Smooth muscle cell (in vitro differentiated cells): ENCODE measurements at regions not wholly inside any gene's neighbourhood (a gene's known extent, or its start where the extent isn't known, plus 50 kb on each side); places are given as distances from the start of the nearest gene placed in this dataset.

ENCODE experiments used
- DNase-seq: peaks from one replicate; lab custom pipeline; 2025; ENCODE audit not compliant: unreplicated experiment; lab: John Stamatoyannopoulos, UW
- H2AFZ ChIP-seq: fragments of 200-600 bp; sonication (generic); 2 replicates; pipeline ENCODE4 v1.6.0; 2016; ENCODE audit warnings: antibody characterized with exemption, low read depth, mild to moderate bottlenecking
- H3F3A ChIP-seq: fragments of 200-600 bp; sonication (generic); 2 replicates; pipeline ENCODE4 v1.6.0; 2017; ENCODE audit warnings: antibody characterized with exemption, low read depth
- H3K27ac ChIP-seq: fragments of 200-600 bp; sonication (generic); 2 replicates; pipeline ENCODE4 v1.5.1; 2016; ENCODE audit warnings: low read depth, mild to moderate bottlenecking
- H3K27me3 ChIP-seq: fragments of 200-600 bp; sonication (generic); 2 replicates; pipeline ENCODE4 v1.6.1; 2016; ENCODE audit warnings: low read depth, mild to moderate bottlenecking
- H3K36me3 ChIP-seq: fragments of 200-600 bp; sonication (generic); 2 replicates; pipeline ENCODE4 v1.5.1; 2016; ENCODE audit warnings: low read depth
- H3K4me1 ChIP-seq: fragments of 200-600 bp; sonication (generic); 2 replicates; pipeline ENCODE4 v1.5.1; 2016; ENCODE audit warnings: low read depth
- H3K4me2 ChIP-seq: fragments of 200-600 bp; sonication (generic); 2 replicates; pipeline ENCODE4 v1.6.0; 2016; ENCODE audit warnings: mild to moderate bottlenecking
- H3K4me3 ChIP-seq: fragments of 200-600 bp; sonication (generic); 2 replicates; pipeline ENCODE4 v1.5.1; 2016; ENCODE audit warnings: mild to moderate bottlenecking
- H3K79me2 ChIP-seq: fragments of 200-600 bp; sonication (generic); 2 replicates; pipeline ENCODE4 v1.6.0; 2016; ENCODE audit warnings: low read depth, mild to moderate bottlenecking
- H3K9ac ChIP-seq: fragments of 200-600 bp; sonication (generic); 2 replicates; pipeline ENCODE4 v1.6.0; 2016; ENCODE audit warnings: low read depth
- H3K9me3 ChIP-seq: fragments of 200-600 bp; sonication (generic); replicated peaks from 2 replicates; pipeline ENCODE4 v1.5.1; 2016; ENCODE audit warnings: low read depth
- H4K20me1 ChIP-seq: fragments of 200-600 bp; sonication (generic); 2 replicates; pipeline ENCODE4 v1.6.0; 2016; ENCODE audit warnings: low read depth
- CTCF ChIP-seq: fragments of 200-600 bp; sonication (generic); IDR thresholded peaks from 2 replicates; pipeline ENCODE4 v1.5.1; 2017; ENCODE audit warnings: borderline replicate concordance, mild to moderate bottlenecking, antibody characterized with exemption; ENCODE audit not compliant: insufficient read depth, poor library complexity, severe bottlenecking
- WGBS: methylation state at CpG from one replicate; pipeline ENCODE4 v1.1.7; 2016; ENCODE audit warnings: low lambda C conversion rate; 5-methylcytosine and 5-hydroxymethylcytosine counted together

DNA sequence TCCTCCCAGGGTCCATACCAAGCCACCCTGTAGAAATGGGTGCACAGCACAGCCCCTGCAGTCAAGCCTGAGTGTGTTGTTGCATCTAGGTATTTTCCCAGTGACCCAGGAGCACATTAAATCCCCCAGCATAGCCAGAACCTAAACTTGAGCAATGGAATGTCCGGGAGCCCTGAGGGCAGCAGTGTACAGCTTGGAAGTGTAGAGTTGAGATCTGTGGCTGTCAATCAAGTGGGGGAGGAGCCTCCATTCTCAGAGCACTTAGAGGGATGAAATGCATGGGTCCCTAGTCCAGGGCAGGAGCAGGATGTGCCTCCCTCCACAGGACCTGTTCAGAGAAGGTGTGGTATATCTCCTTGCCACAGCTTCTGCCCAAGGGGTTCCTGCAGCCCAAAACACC lies 885.1 kb downstream of the CCSER2 start:
- no peak for DNase-seq
- no peaks in the 10 kb centered on the region for H3K9me3 ChIP-seq

GRCh38 chr10:85222300-85222699 lies 893.9 kb downstream of the CCSER2 start:
- H3K9ac ChIP-seq: no peak overlapping the region
- H3F3A ChIP-seq: no peaks in the 10 kb centered on the region
- no peaks in the 10 kb centered on the region for H3K9me3 ChIP-seq
- no peak overlapping the region for H2AFZ ChIP-seq
- no peaks in the 10 kb centered on the region for H3K36me3 ChIP-seq
- H3K79me2 ChIP-seq: no peaks in the 10 kb centered on the region
- no peaks in the 10 kb centered on the region for H4K20me1 ChIP-seq
- no peak overlapping the region for H3K4me2 ChIP-seq
- H3K4me3 ChIP-seq: no peak overlapping the region
- TF ChIP-seq CTCF: no peak
- H3K27me3 ChIP-seq: no peaks in the 10 kb centered on the region
- no peaks in the 10 kb centered on the region for H3K4me1 ChIP-seq
- WGBS: 90% methylated on average over 2 of the region's 2 CpGs
- DNase-seq: no peak
- H3K27ac ChIP-seq: no peak overlapping the region

More for the DNA sequence above, 885.1 kb downstream of the CCSER2 start:
- no peak for TF ChIP-seq CTCF
- Histone ChIP-seq H3K36me3 (no peaks in the 10 kb centered on the region), H3F3A (no peaks in the 10 kb centered on the region), H3K27ac (no peak overlapping the region), H3K79me2 (no peaks in the 10 kb centered on the region), H3K27me3 (peaks cover 9% of the 10 kb centered on the region), H3K4me3 (no peak overlapping the region), H4K20me1 (no peaks in the 10 kb centered on the region), H3K4me1 (no peaks in the 10 kb centered on the region), H3K9ac (no peak overlapping the region), H2AFZ (no peak overlapping the region), H3K4me2 (no peak overlapping the region)
- WGBS: 82% methylated on average over 1 of the region's 1 CpG

DNA sequence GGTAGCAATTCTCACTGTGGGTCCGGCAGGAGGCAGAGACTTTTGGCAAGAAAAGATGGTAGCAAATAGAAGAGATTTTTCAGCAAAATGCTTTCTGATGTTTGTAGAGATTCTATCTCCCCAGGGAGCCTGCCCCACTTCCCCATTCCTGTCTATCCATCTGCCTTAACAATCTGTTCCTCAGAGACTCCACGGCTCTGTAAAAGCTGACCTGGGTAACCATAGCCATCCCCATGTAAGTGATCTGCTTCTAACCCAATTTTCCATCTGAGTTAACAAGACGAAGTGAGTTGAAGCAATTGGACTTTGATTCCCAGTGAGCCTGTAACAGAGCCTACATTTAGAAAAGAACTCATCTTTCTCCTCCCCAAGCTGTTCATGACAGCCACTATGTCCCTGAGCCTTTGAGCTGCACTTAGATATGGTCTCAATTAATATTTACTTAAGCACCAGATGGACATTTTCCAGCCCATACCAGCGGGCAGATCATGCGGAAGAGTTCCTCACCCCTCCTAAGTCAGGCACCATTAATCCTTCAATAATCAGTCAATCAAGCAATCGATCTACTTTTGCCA lies 896.1 kb downstream of the CCSER2 start:
- H3K9me3 ChIP-seq: no peaks in the 10 kb centered on the region
- H3K4me2 ChIP-seq: no peak overlapping the region
- no peaks in the 10 kb centered on the region for H3K27me3 ChIP-seq
- WGBS: 90% methylated on average over 6 of the region's 6 CpGs
- H3K27ac ChIP-seq: no peak overlapping the region
- H3K9ac ChIP-seq: no peak overlapping the region
- DNase-seq: no peak
- H3K79me2 ChIP-seq: no peaks in the 10 kb centered on the region
- H3F3A ChIP-seq: no peaks in the 10 kb centered on the region
- H4K20me1 ChIP-seq: no peaks in the 10 kb centered on the region
- TF ChIP-seq CTCF: no peak
- no peak overlapping the region for H2AFZ ChIP-seq
- H3K4me3 ChIP-seq: no peak overlapping the region
- no peaks in the 10 kb centered on the region for H3K4me1 ChIP-seq
- H3K36me3 ChIP-seq: no peaks in the 10 kb centered on the region

GRCh38 chr10:85225311-85225710 lies 896.9 kb downstream of the CCSER2 start:
- Histone ChIP-seq H3K79me2 (no peaks in the 10 kb centered on the region), H3F3A (no peaks in the 10 kb centered on the region), H4K20me1 (no peaks in the 10 kb centered on the region), H3K4me2 (no peak overlapping the region), H3K27ac (no peak overlapping the region), H3K36me3 (no peaks in the 10 kb centered on the region), H3K4me3 (no peak overlapping the region), H3K27me3 (no peaks in the 10 kb centered on the region), H2AFZ (no peak overlapping the region), H3K9ac (no peak overlapping the region), H3K9me3 (no peaks in the 10 kb centered on the region), H3K4me1 (no peaks in the 10 kb centered on the region)
- no peak for TF ChIP-seq CTCF
- DNase-seq: no peak
- WGBS: 83% methylated on average over 2 of the region's 2 CpGs
